ENCODE measurements at regions not wholly inside any gene's neighbourhood (a gene's known extent, or its start where the extent isn't known, plus 50 kb on each side); places are given as distances from the start of the nearest gene placed in this dataset.
A peak's percentile ranks its signal among the peaks of the same experiment; 100 is the strongest.

GRCh38 chr21:28632755-28633408, 359.8 kb downstream of the LTN1 start:
- DNase-seq, result peak; percentile 81
- Histone ChIP-seq H3K4me1 (ENCODE audit: insufficient read depth) (peaks cover 67% of the 10 kb centered on the region), H3K9me3 (ENCODE audit: low read depth) (no peaks in the 10 kb centered on the region), H3K27ac (peak overlapping the region; percentile 85), H3K4me2 (ENCODE audit: unreplicated experiment) (peak overlapping the region; percentile 79), H2AFZ (peak overlapping the region; percentile 43), H3K79me2 (ENCODE audit: insufficient read depth) (no peaks in the 10 kb centered on the region), H4K20me1 (ENCODE audit: insufficient read depth) (no peaks in the 10 kb centered on the region), H3K36me3 (ENCODE audit: low read depth) (no peaks in the 10 kb centered on the region), H3K9me2 (ENCODE audit: insufficient read depth) (no peaks in the 10 kb centered on the region), H3K9ac (peak overlapping the region; percentile 36), H3F3A (ENCODE audit: insufficient read depth) (peaks cover 61% of the 10 kb centered on the region), H3K27me3 (replicated peaks; ENCODE audit: insufficient read depth) (no peaks in the 10 kb centered on the region), H3K4me3 (peak overlapping the region; percentile 53)
- in situ Hi-C loops (cut with MboI), result no loop called here
- no peak for TF ChIP-seq EZH2phosphoT487 (IDR thresholded peaks at IDR 0.05; ENCODE audit: insufficient read depth, low read depth)
- TF ChIP-seq EZH2 (IDR thresholded peaks at IDR 0.05; ENCODE audit: insufficient read depth, poor library complexity, severe bottlenecking), result no peak
- 16 to 17% methylated on average over 3 of the region's 3 CpGs for WGBS, 2 experiments (ENCODE audit: low coverage in 1 of 2, low lambda C conversion rate in 2 of 2, missing lambda C conversion rate in 2 of 2)

GRCh38 chr21:28627691-28628090, 365.0 kb downstream of the LTN1 start:
- H2AFZ ChIP-seq, result no peak overlapping the region

GRCh38 chr21:28627261-28627660, 365.4 kb downstream of the LTN1 start:
- no peak for TF ChIP-seq EZH2 (IDR thresholded peaks at IDR 0.05; ENCODE audit: insufficient read depth, poor library complexity, severe bottlenecking)
- no peak for TF ChIP-seq EZH2phosphoT487 (IDR thresholded peaks at IDR 0.05; ENCODE audit: insufficient read depth, low read depth)
- no peaks in the 10 kb centered on the region for H3K27me3 ChIP-seq (replicated peaks; ENCODE audit: insufficient read depth)
- no peaks in the 10 kb centered on the region for H3K79me2 ChIP-seq (ENCODE audit: insufficient read depth)
- DNase-seq, result peak; percentile 43
- H3K27ac ChIP-seq, result no peak overlapping the region
- H3K4me2 ChIP-seq (ENCODE audit: unreplicated experiment), result peak overlapping the region; percentile 16
- no peaks in the 10 kb centered on the region for H4K20me1 ChIP-seq (ENCODE audit: insufficient read depth)
- no peak overlapping the region for H2AFZ ChIP-seq
- H3K9me2 ChIP-seq (ENCODE audit: insufficient read depth), result no peaks in the 10 kb centered on the region
- H3K36me3 ChIP-seq (ENCODE audit: low read depth), result no peaks in the 10 kb centered on the region
- 11 to 12% methylated on average over 3 of the region's 3 CpGs for WGBS, 2 experiments (ENCODE audit: low coverage in 1 of 2, low lambda C conversion rate in 2 of 2, missing lambda C conversion rate in 2 of 2)
- peaks cover 14% of the 10 kb centered on the region for H3F3A ChIP-seq (ENCODE audit: insufficient read depth)
- no peak overlapping the region for H3K9ac ChIP-seq
- no peaks in the 10 kb centered on the region for H3K9me3 ChIP-seq (ENCODE audit: low read depth)
- no peak overlapping the region for H3K4me3 ChIP-seq
- in situ Hi-C loops (cut with MboI), result no loop called here
- peaks cover 26% of the 10 kb centered on the region for H3K4me1 ChIP-seq (ENCODE audit: insufficient read depth)

More at GRCh38 chr21:28627691-28628090, 365.0 kb downstream of the LTN1 start:
- DNase-seq, result peak; percentile 16
- H3K4me2 ChIP-seq (ENCODE audit: unreplicated experiment), result peak overlapping the region; percentile 16
- H3K27ac ChIP-seq, result no peak overlapping the region
- H3K9me3 ChIP-seq (ENCODE audit: low read depth), result no peaks in the 10 kb centered on the region
- no peaks in the 10 kb centered on the region for H3K9me2 ChIP-seq (ENCODE audit: insufficient read depth)
- peaks cover 31% of the 10 kb centered on the region for H3K4me1 ChIP-seq (ENCODE audit: insufficient read depth)
- in situ Hi-C loops (cut with MboI), result no loop called here
- H3K4me3 ChIP-seq, result no peak overlapping the region
- peaks cover 18% of the 10 kb centered on the region for H3F3A ChIP-seq (ENCODE audit: insufficient read depth)
- TF ChIP-seq EZH2phosphoT487 (IDR thresholded peaks at IDR 0.05; ENCODE audit: insufficient read depth, low read depth) (no peak), EZH2 (IDR thresholded peaks at IDR 0.05; ENCODE audit: insufficient read depth, poor library complexity, severe bottlenecking) (no peak)
- H3K36me3 ChIP-seq (ENCODE audit: low read depth), result no peaks in the 10 kb centered on the region
- no peaks in the 10 kb centered on the region for H4K20me1 ChIP-seq (ENCODE audit: insufficient read depth)
- no peak overlapping the region for H3K9ac ChIP-seq
- no peaks in the 10 kb centered on the region for H3K27me3 ChIP-seq (replicated peaks; ENCODE audit: insufficient read depth)
- no peaks in the 10 kb centered on the region for H3K79me2 ChIP-seq (ENCODE audit: insufficient read depth)

DNA sequence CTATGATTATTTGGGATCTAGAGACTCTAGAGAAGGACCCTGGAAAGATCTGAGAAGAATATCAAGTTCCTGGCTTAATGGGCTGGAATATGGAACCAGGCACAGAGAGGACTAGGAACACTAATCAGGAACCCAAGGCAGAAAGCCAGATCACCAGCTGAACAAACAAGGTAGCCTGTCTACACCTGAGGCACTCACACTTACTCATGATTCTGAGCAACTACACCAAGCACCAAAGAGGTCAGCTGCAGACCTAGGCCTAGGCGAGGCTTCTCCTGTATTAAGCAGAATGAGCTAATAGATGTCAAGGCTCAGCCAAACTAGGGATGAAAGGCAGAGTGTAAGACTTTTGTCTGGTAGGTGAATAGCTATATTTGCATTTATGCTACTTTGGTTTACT, 368.1 kb downstream of the LTN1 start:
- H3K9me2 ChIP-seq (ENCODE audit: insufficient read depth), result no peaks in the 10 kb centered on the region
- H3K4me1 ChIP-seq (ENCODE audit: insufficient read depth), result peaks cover 14% of the 10 kb centered on the region
- WGBS, 2 experiments (ENCODE audit: low coverage in 1 of 2, low lambda C conversion rate in 2 of 2, missing lambda C conversion rate in 2 of 2), result 89 to 100% methylated on average over 1 of the region's 1 CpG
- in situ Hi-C loops (cut with MboI), result no loop called here
- no peak overlapping the region for H3K27ac ChIP-seq
- H4K20me1 ChIP-seq (ENCODE audit: insufficient read depth), result no peaks in the 10 kb centered on the region
- 0 out of 2 replicates have a peak overlapping the region, but pooled peaks have one; percentile 27 for H2AFZ ChIP-seq
- no peaks in the 10 kb centered on the region for H3K9me3 ChIP-seq (ENCODE audit: low read depth)
- no peak overlapping the region for H3K4me2 ChIP-seq (ENCODE audit: unreplicated experiment)
- H3K27me3 ChIP-seq (replicated peaks; ENCODE audit: insufficient read depth), result no peaks in the 10 kb centered on the region
- no peaks in the 10 kb centered on the region for H3K79me2 ChIP-seq (ENCODE audit: insufficient read depth)
- no peak overlapping the region for H3K9ac ChIP-seq
- TF ChIP-seq EZH2 (IDR thresholded peaks at IDR 0.05; ENCODE audit: insufficient read depth, poor library complexity, severe bottlenecking), result no peak
- H3K4me3 ChIP-seq, result no peak overlapping the region
- H3K36me3 ChIP-seq (ENCODE audit: low read depth), result no peaks in the 10 kb centered on the region
- H3F3A ChIP-seq (ENCODE audit: insufficient read depth), result no peaks in the 10 kb centered on the region
- no peak for DNase-seq

DNA sequence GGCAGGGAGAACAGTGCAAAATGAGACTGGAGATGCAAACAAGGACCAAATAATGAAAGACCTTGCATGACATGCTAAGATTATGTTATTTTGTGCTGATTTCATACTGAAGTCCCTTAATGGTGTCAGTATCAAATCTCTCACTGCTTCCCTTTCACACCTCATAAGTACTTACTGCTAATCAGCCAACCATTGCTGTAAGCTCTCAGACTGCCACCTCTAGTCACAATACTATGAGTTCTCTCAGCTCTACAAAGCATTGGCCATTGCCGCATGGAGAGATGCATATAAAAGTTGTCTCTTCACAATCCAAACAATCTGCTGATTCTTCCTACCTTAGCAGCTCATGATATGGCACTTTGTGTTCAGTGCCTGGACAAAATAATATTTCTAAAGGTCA, 375.4 kb downstream of the LTN1 start:
- Histone ChIP-seq H3K36me3 (ENCODE audit: low read depth) (no peaks in the 10 kb centered on the region), H2AFZ (no peak overlapping the region), H3K9me2 (ENCODE audit: insufficient read depth) (no peaks in the 10 kb centered on the region), H3K4me2 (ENCODE audit: unreplicated experiment) (no peak overlapping the region), H3K4me1 (ENCODE audit: insufficient read depth) (peaks cover 22% of the 10 kb centered on the region), H3K27me3 (replicated peaks; ENCODE audit: insufficient read depth) (no peaks in the 10 kb centered on the region), H3K9me3 (ENCODE audit: low read depth) (no peaks in the 10 kb centered on the region), H3F3A (ENCODE audit: insufficient read depth) (0 out of 2 replicates have a peak, but pooled peaks cover 15% of the 10 kb centered on the region), H3K4me3 (no peak overlapping the region), H4K20me1 (ENCODE audit: insufficient read depth) (no peaks in the 10 kb centered on the region), H3K27ac (no peak overlapping the region), H3K9ac (no peak overlapping the region), H3K79me2 (ENCODE audit: insufficient read depth) (no peaks in the 10 kb centered on the region)
- WGBS, 2 experiments (ENCODE audit: low coverage in 1 of 2, low lambda C conversion rate in 2 of 2, missing lambda C conversion rate in 2 of 2), result 100% methylated on average over 1 of the region's 1 CpG
- in situ Hi-C loops (cut with MboI), result no loop called here
- no peak for DNase-seq
- no peak for TF ChIP-seq EZH2phosphoT487 (IDR thresholded peaks at IDR 0.05; ENCODE audit: insufficient read depth, low read depth)
- TF ChIP-seq EZH2 (IDR thresholded peaks at IDR 0.05; ENCODE audit: insufficient read depth, poor library complexity, severe bottlenecking), result no peak

All from GM23248 (cell line).